DOHH2 (cell line): ENCODE measurements at regions not wholly inside any gene's neighbourhood (a gene's known extent, or its start where the extent isn't known, plus 50 kb on each side); places are given as distances from the start of the nearest gene placed in this dataset.

Source experiments
- CTCF ChIP-seq: fragments of 200-600 bp; sonication (generic); IDR thresholded peaks from one replicate; pipeline ENCODE4 v1.5.1; 2014; ENCODE audit warnings: antibody characterized with exemption, mild to moderate bottlenecking, low read depth, low read length; ENCODE audit not compliant: poor library complexity, severe bottlenecking
- EZH2phosphoT487 ChIP-seq: fragments of 200-600 bp; sonication (generic); IDR thresholded peaks from 2 replicates; pipeline ENCODE4 v1.6.1; 2017; ENCODE audit warnings: borderline replicate concordance, mild to moderate bottlenecking, antibody characterized with exemption, low read length, moderate library complexity, mixed read lengths

- no peak for TF ChIP-seq CTCF
- TF ChIP-seq EZH2phosphoT487: no peak
Observed at GRCh38 chr2:16067037-16067406, 126.7 kb downstream of the MYCN start.
